ENCODE measurements at regions not wholly inside any gene's neighbourhood (a gene's known extent, or its start where the extent isn't known, plus 50 kb on each side); places are given as distances from the start of the nearest gene placed in this dataset.
"Not testable (repeated sequence)": the region's sequence is repeated elsewhere in the genome, so short reads cannot be mapped to it uniquely, and the experiment has no call there.

DNA sequence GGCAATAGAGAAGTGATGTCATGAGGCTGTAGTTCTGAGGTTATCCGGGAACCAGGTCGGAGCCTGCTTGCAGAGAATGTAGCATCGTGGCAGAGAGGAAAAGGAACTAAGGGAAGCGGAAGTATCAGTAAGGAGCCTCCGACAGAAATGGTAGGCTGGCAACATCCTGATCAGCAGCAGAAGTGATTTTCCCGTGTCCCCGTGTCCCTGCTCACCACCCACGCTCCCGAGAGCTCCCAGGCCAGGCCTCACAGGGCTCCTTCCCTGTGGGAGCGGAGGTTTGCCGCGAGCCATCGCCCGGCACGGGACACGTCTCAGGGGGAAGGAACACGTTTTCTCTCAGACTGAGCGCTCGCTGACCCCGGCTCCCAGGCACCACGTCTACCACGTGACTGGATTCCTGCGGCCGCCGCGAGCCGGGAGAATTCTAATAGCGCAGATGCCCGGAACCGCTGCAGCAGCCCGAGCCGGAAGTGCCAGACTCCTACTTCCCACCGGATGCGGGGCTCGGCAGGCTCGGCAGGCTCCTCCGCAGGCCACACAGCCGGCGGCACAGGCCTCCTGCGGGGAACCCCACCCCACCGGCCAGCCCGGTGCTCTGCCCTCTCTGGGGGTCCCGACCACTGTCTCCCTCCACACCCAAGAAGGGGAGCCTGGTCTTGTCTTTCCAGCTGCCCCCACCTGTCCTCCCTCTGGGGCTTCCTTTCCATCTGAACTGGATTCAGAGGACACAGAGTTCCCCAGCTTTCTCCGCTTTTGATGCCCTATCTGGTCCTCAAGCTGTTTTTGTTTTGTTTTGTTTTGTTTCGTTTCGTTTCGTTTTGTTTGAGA, 99.3 kb downstream of the BDH1 start:
- Histone ChIP-seq H3K27me3 (ENCODE audit: control insufficient read depth, insufficient read depth, low read length, poor library complexity, severe bottlenecking) (peaks cover 23% of the 10 kb centered on the region), H3K9ac (ENCODE audit: extremely low read depth, low read length, poor library complexity, severe bottlenecking) (no peak overlapping the region), H3K36me3 (ENCODE audit: control insufficient read depth, insufficient read depth, low read length) (no peaks in the 10 kb centered on the region), H3K27ac (ENCODE audit: low read depth, low read length) (no peak overlapping the region), H3K9me3 (ENCODE audit: control insufficient read depth, low read length) (no peaks in the 10 kb centered on the region), H3K4me3 (ENCODE audit: low read length) (peak overlapping the region; percentile 70), H3K4me1 (ENCODE audit: control insufficient read depth, insufficient read depth, low read length) (no peaks in the 10 kb centered on the region)
- Mint-ChIP-seq H3K9me3 (no peaks in the 10 kb centered on the region), H3K27ac (peak overlapping the region; percentile 71), H3K4me3 (peak overlapping the region; percentile 73), H3K36me3 (ENCODE audit: low read depth) (no peaks in the 10 kb centered on the region), H3K27me3 (ENCODE audit: insufficient read depth) (peaks cover 20% of the 10 kb centered on the region), H3K4me1 (peaks cover 12% of the 10 kb centered on the region)
- DNase-seq, result peak; percentile 92
- TF ChIP-seq, protein P1, sequence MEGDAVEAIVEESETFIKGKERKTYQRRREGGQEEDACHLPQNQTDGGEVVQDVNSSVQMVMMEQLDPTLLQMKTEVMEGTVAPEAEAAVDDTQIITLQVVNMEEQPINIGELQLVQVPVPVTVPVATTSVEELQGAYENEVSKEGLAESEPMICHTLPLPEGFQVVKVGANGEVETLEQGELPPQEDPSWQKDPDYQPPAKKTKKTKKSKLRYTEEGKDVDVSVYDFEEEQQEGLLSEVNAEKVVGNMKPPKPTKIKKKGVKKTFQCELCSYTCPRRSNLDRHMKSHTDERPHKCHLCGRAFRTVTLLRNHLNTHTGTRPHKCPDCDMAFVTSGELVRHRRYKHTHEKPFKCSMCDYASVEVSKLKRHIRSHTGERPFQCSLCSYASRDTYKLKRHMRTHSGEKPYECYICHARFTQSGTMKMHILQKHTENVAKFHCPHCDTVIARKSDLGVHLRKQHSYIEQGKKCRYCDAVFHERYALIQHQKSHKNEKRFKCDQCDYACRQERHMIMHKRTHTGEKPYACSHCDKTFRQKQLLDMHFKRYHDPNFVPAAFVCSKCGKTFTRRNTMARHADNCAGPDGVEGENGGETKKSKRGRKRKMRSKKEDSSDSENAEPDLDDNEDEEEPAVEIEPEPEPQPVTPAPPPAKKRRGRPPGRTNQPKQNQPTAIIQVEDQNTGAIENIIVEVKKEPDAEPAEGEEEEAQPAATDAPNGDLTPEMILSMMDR (conservative IDR thresholded peaks at IDR 0.05), result no peak
- 14 to 29% methylated on average over 36 to 47 of the region's 47 CpGs for WGBS, 2 experiments (ENCODE audit: insufficient coverage in 1 of 2, insufficient read length in 1 of 2)

DNA sequence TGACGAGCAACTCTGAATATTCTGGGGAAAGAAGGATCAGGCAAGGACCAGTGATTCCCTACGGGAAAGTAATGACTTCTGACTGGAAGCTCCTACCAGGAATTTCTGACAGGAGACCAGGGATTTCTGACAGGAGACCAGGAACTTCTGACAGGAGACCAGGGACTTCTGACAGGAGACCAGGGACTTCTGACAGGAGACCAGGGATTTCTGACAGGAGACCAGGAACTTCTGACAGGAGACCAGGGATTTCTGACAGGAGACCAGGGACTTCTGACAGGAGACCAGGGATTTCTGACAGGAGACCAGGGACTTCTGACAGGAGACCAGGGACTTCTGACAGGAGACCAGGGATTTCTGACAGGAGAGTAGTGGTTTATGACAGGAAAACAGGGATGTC, 100.9 kb downstream of the BDH1 start:
- Mint-ChIP-seq H3K4me1 (peaks cover 12% of the 10 kb centered on the region), H3K27me3 (ENCODE audit: insufficient read depth) (peaks cover 20% of the 10 kb centered on the region)
- not testable (repeated sequence) for H3K27ac ChIP-seq (ENCODE audit: low read depth, low read length); H3K36me3 Mint-ChIP-seq (ENCODE audit: low read depth); H3K36me3 ChIP-seq (ENCODE audit: control insufficient read depth, insufficient read depth, low read length); H3K9me3 Mint-ChIP-seq; H3K27ac Mint-ChIP-seq; H3K9ac ChIP-seq (ENCODE audit: extremely low read depth, low read length, poor library complexity, severe bottlenecking); H3K9me3 ChIP-seq (ENCODE audit: control insufficient read depth, low read length); H3K4me1 ChIP-seq (ENCODE audit: control insufficient read depth, insufficient read depth, low read length); H3K4me3 Mint-ChIP-seq; H3K4me3 ChIP-seq (ENCODE audit: low read length); DNase-seq
- 76 to 86% methylated on average over 2 of the region's 2 CpGs for WGBS, 2 experiments (ENCODE audit: insufficient coverage in 1 of 2, insufficient read length in 1 of 2)
- H3K27me3 ChIP-seq (ENCODE audit: control insufficient read depth, insufficient read depth, low read length, poor library complexity, severe bottlenecking), result peaks cover 23% of the 10 kb centered on the region

DNA sequence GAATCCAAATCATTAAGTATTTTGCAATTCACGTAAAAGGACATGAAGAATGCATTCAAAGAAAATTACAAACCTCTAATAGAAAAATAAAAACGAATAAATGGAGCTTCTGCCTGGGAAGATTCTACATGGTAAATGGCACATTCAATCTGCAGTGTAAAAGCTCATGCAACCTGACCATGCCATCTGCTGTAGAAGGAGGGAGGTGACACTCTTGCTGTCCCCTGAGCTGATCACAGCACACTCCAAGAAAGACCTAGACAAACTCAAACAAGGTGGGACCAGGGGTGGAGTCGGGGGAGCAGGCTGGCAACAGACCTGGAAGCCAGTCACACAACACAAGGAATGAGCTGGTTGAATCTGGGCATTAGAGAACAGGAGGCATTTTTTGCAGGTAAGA, 101.8 kb downstream of the BDH1 start:
- Histone ChIP-seq H3K9ac (ENCODE audit: extremely low read depth, low read length, poor library complexity, severe bottlenecking) (no peak overlapping the region), H3K27ac (ENCODE audit: low read depth, low read length) (no peak overlapping the region), H3K27me3 (ENCODE audit: control insufficient read depth, insufficient read depth, low read length, poor library complexity, severe bottlenecking) (peaks cover 23% of the 10 kb centered on the region), H3K4me1 (ENCODE audit: control insufficient read depth, insufficient read depth, low read length) (peaks cover 4% of the 10 kb centered on the region), H3K9me3 (ENCODE audit: control insufficient read depth, low read length) (no peaks in the 10 kb centered on the region), H3K4me3 (ENCODE audit: low read length) (no peak overlapping the region), H3K36me3 (ENCODE audit: control insufficient read depth, insufficient read depth, low read length) (no peaks in the 10 kb centered on the region)
- H3K36me3 Mint-ChIP-seq (ENCODE audit: low read depth), result no peaks in the 10 kb centered on the region
- peaks cover 20% of the 10 kb centered on the region for H3K27me3 Mint-ChIP-seq (ENCODE audit: insufficient read depth)
- TF ChIP-seq, protein P1 (conservative IDR thresholded peaks at IDR 0.05), result peak; percentile 71
- H3K27ac Mint-ChIP-seq, result no peak overlapping the region
- no peak for DNase-seq
- H3K9me3 Mint-ChIP-seq, result no peaks in the 10 kb centered on the region
- WGBS, 2 experiments (ENCODE audit: insufficient coverage in 1 of 2, insufficient read length in 1 of 2), result 70 to 94% methylated on average over 2 to 3 of the region's 3 CpGs
- H3K4me1 Mint-ChIP-seq, result peaks cover 12% of the 10 kb centered on the region
- H3K4me3 Mint-ChIP-seq, result no peak overlapping the region
